Hematopoietic multipotent progenitor cell treated with erythropoietin and hydrocortisone succinate and interleukin-3 and kit ligand, for 8 days (in vitro differentiated cells): ENCODE measurements at regions not wholly inside any gene's neighbourhood (a gene's known extent, or its start where the extent isn't known, plus 50 kb on each side); places are given as distances from the start of the nearest gene placed in this dataset.

ENCODE experiments used
- DNase-seq: peaks from one replicate; pipeline ENCODE4 v3.0.0-alpha.2; 2015

DNA sequence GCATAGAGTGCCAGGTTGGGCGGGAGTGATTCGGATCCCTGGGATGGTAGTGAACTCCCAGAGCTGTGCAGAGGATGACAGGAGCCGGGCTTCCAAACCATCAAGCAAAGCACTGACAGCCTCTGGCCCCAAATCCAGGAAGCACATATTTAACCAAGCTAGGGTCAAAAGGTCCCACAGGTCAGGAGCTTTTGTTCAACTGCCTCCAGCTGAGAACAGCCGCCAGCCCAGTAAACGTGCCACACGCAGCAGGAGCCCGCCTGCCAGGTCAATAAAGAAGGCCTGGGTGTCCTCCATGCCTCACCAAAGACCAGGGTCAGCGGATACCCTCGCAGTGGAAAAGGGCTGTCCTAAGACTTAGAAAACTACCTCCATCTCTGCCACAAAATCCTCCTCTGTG, 184.7 kb upstream of the LINGO1 start:
- DNase-seq: no peak

GRCh38 chr15:77816983-77817382, 184.3 kb upstream of the LINGO1 start:
- DNase-seq: no peak

DNA sequence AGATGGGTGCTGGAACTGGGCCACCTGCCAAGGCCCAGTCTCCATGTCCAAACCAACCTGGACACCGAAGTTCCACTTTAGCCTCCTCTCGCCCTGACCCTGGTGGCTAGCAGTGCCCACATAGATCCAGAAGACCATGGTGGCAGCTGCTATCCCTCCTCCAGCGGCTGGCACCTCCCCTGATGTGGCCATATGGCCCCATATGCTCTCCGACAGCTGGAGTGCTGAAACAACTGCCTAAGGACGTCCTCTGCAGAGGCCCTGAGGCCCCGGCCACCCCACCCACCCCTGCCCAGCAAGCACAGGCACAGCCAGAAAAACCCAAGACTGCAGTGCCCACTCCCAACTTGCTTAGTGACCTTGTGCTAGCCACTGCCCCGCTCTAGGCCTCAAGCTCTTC, 182.3 kb upstream of the LINGO1 start:
- DNase-seq: no peak

GRCh38 chr15:77812664-77813063, 180.0 kb upstream of the LINGO1 start:
- no peak for DNase-seq

GRCh38 chr15:77811270-77811669, 178.6 kb upstream of the LINGO1 start:
- DNase-seq: no peak

- no peak for DNase-seq
Observed at GRCh38 chr15:77810130-77810571, 177.4 kb upstream of the LINGO1 start.

DNA sequence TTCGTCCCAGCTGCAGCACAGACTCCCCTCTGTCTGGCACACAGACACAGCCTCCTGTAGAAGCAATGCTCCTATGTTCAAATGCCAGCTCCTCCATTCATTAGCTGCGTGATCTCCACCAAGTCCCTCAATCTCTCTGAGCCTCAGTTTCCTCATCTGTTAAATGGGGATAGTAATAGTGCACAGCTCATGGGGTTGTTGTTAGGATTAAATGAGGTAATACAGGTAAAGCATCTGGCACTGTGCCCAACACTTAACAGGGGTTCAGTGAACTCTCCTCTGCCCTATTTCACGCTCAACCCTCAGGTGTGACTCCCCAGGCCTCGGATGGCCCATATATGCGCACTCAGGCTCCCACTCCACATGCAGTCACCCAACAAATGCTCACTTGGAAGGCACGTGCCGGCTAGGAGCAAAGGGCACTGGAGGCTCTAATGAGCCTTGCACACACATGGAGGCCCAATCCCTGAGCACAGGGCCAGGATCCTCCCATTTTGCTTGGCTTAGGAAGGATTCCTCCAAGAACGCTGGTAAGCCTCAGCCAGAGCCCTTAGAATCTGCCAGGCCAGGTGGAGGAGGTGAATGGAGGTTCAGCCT, 176.0 kb upstream of the LINGO1 start:
- no peak for DNase-seq

- DNase-seq: no peak
Observed at GRCh38 chr15:77808075-77808474, 175.4 kb upstream of the LINGO1 start.

- no peak for DNase-seq
Observed at GRCh38 chr15:77807611-77808010, 174.9 kb upstream of the LINGO1 start.

GRCh38 chr15:77807115-77807514, 174.4 kb upstream of the LINGO1 start:
- no peak for DNase-seq

- no peak for DNase-seq
Observed at GRCh38 chr15:77804210-77804609, 171.5 kb upstream of the LINGO1 start.

- no peak for DNase-seq
Observed at GRCh38 chr15:77803487-77803886, 170.8 kb upstream of the LINGO1 start.

DNA sequence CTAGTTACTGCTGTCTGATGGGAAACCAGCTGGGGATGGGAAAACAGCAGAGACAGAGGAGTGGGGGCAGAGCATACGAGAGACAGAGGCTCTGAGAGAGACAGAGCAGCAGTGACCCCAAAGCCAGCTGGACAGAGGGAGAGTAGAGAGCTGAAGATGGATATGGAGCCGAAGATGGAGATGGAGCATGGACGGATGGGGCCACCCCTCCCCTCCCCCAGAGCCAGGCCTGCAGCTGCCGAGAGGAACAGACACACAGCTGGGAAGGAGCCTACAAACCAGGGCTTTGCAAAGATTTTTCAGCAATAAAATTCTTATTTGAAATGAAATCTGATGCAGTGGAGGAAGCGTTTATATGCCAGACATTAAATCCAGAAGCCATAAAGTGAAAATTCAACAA, 167.6 kb upstream of the LINGO1 start:
- no peak for DNase-seq

DNA sequence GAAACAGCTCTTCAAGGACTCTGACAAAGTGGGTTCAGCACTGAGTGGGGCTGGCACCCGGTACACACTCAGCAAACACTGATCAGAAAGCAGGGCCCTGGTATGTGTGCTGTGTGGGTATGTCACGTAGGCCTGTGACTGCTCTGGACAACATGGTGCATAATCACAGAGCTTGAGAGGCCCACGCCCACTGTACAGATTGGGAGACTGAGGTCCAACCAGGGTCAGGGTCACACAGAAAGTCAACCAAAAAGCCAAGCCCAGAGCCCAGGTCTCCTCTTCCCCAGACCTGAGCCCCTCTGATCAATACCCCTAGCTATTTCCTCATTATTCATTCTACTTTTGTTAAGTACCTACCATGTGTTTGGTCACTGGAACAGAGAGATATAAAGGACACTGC, 166.1 kb upstream of the LINGO1 start:
- no peak for DNase-seq

DNA sequence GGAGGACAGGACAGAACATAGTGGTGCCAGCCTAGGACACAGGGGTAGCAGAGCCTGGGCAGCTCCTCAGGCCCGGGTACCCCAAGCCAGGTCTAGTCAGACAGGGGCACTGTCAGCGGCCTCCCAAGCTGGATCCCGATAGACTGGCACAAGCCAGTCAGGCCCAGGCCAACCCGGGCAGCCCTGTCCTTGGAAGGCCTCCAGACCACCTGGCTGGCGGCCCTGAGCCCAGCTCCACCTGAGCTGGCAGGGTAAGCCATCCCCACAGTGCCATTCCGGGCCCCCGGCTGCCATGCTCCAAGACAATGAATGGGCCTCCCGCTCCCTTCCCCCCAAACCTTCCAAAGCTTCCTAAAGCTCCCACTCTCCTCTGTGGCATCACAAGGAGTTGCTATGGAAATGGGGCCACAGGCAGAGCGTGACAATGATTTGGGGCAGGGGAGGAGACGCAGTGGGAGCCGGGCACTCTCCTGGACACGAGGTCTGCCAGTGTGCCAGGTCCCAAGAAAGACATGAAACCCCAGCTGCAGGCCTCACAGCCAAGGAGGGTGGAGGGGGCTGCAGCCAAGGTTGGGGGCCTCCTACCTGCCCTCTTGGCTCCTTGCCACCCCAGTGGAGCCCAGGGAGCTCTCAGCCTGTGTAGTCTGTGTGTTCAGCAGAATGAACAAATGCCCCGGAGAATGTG, 165.6 kb upstream of the LINGO1 start:
- DNase-seq: no peak

- no peak for DNase-seq
Observed at GRCh38 chr15:77797270-77797669, 164.6 kb upstream of the LINGO1 start.

DNA sequence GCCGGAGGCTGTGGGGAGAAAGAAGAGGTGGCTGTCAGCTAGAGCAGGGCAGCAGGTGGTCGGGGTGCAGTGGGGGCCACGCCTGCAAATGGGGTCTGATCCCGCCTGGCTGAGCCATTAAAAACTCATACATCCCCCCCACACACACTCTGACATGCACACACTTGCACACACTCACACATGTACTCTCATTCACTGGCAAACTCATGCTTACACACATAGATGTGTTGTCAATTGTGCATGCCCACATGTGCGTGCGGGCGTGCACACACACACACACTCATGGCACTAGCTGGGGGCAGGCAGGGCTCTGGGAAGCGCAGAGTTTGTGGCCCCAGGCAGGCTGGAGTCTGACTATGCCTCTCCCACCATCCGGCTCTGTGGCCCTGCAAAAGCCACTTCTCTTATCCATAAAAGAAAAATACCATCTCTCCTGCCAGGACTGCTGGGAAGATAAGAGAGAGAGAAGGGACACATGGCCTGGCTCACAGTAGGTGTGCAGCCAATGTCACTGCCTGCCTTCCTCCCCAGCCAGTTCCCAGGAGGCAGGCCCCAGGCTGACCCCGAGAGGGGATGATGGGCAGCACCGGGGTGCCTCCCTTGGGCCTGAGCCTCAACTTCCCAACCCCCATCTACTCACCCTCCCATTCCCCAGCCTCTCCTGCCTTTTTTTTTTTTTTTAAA, 163.5 kb upstream of the LINGO1 start:
- no peak for DNase-seq

DNA sequence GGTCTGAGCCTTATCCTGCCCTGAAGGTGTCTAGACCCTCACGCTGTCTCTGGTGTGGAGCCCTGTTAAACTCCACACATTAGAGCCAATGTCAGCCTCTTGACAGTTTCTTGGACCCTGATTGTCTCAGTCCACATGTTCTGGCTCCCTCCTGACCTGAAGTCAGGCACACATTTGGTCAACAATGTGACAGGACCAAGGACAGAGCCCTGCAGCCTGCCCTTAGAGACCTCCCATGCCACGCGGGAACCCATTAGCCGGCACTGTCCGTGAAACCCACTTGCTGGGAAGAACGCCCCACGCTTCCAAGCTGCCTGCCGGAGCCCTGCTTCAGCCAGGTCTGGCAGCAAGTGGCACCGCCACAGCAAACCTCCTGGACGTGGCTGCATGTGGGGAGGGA, 162.7 kb upstream of the LINGO1 start:
- no peak for DNase-seq

DNA sequence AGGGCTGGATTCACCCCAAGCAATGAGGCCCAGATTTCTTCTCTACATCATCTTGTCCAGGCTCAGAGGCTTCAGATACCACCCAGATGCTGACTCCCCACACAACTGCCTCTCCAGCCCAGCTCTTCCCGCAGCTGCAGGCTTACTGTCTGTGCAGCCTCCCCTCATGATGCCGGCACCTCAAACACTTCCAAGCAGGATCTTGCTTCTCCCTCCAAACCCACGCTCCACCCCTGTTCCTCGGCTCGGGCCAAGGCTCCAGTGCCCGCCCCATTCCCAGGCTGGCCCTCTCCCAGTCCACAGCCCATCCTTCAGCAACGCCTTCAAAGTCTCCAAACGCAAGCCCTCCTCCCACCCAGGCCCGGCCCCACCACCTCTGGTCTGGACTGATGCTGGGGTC, 159.2 kb upstream of the LINGO1 start:
- DNase-seq: no peak

DNA sequence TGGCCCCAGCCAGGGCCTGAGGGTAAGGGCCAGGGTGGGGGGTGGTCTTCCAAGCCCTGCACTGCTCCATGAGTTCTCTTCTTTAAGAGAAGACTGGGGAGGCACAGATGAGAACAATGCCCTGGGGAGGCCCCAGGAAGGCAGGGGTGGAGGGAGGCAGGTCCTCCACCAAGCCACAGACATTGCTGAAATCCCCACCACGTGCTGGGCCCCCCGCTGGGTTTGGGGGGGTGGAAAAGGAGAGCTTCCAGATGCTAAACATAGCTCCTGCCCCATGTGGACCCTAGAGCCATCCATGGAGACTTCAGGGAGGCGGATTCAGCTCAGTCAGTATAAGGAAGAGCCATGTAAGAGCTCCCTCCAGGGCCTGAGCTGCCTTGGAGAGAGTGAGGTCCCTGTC, 157.8 kb upstream of the LINGO1 start:
- no peak for DNase-seq

DNA sequence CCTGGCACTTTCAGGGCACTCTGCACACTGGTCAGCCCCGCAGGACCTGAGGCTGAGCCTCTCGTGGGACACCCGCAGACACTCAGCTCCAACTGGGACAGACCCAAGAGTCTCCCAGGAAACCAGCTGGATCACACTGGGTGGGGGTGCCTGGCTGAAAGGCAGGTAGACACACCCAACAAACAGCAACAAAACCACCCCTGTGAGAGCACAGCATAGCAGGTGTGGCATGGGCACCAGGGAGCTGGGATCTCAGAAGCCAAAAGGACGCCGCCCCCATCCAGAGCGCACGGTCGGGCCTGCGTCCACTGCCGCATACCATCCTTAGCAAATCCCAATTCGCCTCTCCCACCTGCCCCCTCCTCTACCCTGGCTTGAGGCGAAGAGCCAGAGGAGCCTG, 154.2 kb upstream of the LINGO1 start:
- DNase-seq: no peak

GRCh38 chr15:77786181-77786890, 153.6 kb upstream of the LINGO1 start:
- no peak for DNase-seq

GRCh38 chr15:77784361-77785292, 151.9 kb upstream of the LINGO1 start:
- peak; percentile 65 for DNase-seq
